ENCODE measurements at regions not wholly inside any gene's neighbourhood (a gene's known extent, or its start where the extent isn't known, plus 50 kb on each side); places are given as distances from the start of the nearest gene placed in this dataset.

GRCh38 chr1:5650283-5651026, 341.8 kb downstream of the NPHP4 start:
- in situ Hi-C loops (cut with HindIII; ENCODE audit: low sequenced_read_pairs) = no loop called here
- DNase-seq (ENCODE audit: low spot score) = no peak

GRCh38 chr1:5649795-5650194, 342.4 kb downstream of the NPHP4 start:
- DNase-seq (ENCODE audit: low spot score) = no peak
- in situ Hi-C loops (cut with HindIII; ENCODE audit: low sequenced_read_pairs) = no loop called here

GRCh38 chr1:5649166-5649551, 343.1 kb downstream of the NPHP4 start:
- DNase-seq (ENCODE audit: low spot score) = no peak
- in situ Hi-C loops (cut with HindIII; ENCODE audit: low sequenced_read_pairs) = no loop called here

- no peak for DNase-seq (ENCODE audit: low spot score)
- in situ Hi-C loops (cut with HindIII; ENCODE audit: low sequenced_read_pairs) = no loop called here
Measured at GRCh38 chr1:5648410-5649165, 343.6 kb downstream of the NPHP4 start.

DNA sequence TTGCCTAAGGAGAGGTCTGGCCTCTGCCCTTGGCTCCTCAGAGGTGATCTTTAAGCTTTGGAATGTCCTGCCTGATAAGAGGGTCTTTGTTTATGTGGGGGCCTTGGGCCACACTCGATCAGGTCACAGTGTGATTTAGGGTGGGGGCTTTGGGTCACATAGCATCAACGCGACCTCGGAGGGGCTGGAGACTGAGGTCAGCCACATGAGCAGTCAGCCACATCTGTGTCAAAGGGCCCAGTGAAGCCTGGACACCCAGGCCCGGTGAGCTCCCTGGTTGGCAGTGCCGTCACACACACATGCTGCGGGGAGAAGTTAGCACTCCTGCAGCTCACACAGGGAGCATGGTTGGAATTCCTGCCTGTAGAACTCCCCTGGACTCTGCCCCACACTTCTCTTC, 345.0 kb downstream of the NPHP4 start:
- no peak for DNase-seq (ENCODE audit: low spot score)
- in situ Hi-C loops (cut with HindIII; ENCODE audit: low sequenced_read_pairs) = no loop called here

DNA sequence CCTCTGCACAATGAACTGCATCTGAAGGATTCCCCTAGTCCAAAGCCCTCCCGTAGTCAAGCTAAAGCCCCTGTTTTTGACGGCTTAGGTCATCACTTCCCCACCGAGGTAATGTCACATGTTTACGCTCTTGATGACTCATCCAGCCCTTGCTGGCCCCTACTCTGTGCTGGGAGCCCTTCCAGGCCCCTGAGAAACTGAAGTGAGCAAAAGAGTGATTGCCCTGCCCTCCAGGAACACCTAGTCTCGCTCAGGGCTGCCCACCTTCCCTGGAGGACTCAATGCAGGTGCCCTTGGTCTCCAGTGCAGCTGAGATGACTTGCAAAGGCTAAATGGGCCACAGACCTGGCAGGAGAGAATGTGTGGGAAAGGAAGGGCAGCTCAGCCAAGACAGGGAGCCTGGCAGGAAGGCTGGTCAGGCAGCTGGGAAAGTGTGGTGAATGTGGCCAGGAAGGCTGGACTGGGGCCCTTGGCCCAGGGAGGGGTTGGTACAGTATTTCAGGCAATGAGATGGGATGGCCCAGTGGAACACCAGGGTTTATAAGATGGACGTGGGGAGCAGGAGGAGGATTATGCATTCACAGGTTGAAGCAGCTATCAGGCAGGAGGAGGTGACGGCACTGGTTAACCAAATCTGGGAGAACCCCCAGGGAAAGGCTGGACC, 345.6 kb downstream of the NPHP4 start:
- DNase-seq (ENCODE audit: low spot score) = no peak
- in situ Hi-C loops (cut with HindIII; ENCODE audit: low sequenced_read_pairs) = no loop called here

- DNase-seq (ENCODE audit: low spot score) = no peak
- in situ Hi-C loops (cut with HindIII; ENCODE audit: low sequenced_read_pairs) = no loop called here
Measured at GRCh38 chr1:5645929-5646328, 346.3 kb downstream of the NPHP4 start.

DNA sequence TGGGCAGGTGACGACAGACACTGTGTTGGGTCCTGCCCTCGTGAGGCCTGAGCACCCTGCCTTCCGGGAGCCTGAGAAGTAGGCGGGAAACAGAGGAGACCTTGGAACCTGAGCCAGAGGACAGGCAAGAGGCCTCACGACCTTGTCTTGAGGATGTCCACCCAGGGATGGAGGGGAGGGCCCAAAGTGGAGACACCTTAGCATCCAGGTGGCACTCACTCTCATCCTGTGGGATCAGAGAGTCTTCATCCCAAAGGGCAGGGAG, 347.2 kb downstream of the NPHP4 start:
- in situ Hi-C loops (cut with HindIII; ENCODE audit: low sequenced_read_pairs) = no loop called here
- no peak for DNase-seq (ENCODE audit: low spot score)

DNA sequence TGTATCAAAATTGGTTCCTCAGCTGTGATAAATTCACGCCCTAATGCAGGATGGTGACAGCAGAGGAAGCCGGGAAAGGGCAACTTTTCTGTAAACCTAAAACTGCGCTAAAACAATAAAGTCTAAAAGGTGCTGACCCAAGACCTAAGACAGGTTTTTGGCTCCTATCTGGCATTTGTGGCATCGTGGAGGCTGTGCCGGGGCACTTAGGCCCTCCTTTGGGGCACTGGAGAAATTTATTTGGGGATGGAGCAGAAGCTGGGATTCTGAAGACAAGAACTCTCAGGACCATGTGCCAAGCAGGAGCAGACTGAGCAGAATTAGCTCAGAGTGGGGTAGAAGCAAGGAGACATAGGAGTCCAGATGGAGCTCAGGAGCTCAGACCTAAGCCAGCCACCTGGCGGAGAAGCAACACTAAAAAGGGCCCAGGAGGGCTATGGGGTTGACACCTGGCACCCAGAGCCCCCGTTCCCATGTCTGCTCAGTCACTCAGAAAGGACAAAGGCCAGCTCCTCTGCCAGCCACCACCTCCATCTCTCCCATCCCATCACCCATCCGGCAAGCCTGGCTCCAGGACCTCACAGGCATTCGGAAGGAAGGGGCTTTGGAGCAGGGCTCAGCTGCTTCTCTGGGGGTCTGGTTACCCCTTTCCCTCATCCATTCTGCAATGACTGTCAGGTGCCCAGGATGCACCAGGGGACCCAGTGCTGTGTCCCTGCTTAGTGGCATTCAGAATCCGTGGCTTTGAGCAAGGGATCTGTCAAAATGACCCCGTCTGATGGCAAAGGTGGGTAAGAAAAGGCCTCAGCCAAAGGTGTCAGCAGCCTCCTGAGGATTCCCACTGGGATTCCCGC, 347.7 kb downstream of the NPHP4 start:
- in situ Hi-C loops (cut with HindIII; ENCODE audit: low sequenced_read_pairs) = no loop called here
- DNase-seq (ENCODE audit: low spot score) = no peak

DNA sequence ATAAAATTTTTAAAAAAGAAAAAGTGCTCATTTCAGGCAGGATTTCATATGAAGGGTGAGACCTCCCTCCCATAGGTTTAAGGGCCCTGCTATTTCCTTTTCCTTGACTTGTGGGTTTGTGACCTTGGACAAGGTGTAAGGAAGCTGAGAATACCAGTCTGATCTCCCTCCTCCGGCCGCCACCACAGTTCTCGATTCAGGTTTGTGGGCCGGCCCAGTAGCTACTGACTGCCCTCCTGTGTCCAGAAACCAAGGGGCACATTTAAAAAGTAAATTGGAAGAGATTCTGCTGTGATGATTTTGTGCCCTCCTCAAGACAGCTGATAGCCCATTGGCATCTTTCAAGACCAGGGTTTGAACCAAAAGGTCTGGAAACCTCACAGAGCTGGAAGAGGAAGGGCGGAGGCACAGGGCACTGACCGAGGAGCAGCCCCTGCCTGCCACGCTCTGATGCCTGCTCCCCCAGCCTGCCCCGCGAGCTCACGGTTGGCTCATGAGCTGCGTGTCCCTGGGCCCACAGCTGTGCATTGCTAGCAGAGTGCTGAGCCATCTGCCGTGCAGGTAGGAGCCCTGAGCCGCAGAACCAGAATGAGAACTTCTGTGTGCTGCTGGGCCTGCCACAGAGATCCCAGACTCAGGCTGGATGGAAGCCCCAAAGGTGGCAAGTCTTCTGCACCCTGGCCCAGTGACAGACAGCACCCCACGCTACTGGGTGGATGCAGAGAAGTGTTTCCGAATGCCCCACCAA, 348.7 kb downstream of the NPHP4 start:
- in situ Hi-C loops (cut with HindIII; ENCODE audit: low sequenced_read_pairs) = no loop called here
- no peak for DNase-seq (ENCODE audit: low spot score)

GRCh38 chr1:5640845-5641244, 351.4 kb downstream of the NPHP4 start:
- no peak for DNase-seq (ENCODE audit: low spot score)
- in situ Hi-C loops (cut with HindIII; ENCODE audit: low sequenced_read_pairs) = no loop called here

- in situ Hi-C loops (cut with HindIII; ENCODE audit: low sequenced_read_pairs) = no loop called here
- no peak for DNase-seq (ENCODE audit: low spot score)
Measured at GRCh38 chr1:5639106-5639722, 353.0 kb downstream of the NPHP4 start.

- no peak for DNase-seq (ENCODE audit: low spot score)
- in situ Hi-C loops (cut with HindIII; ENCODE audit: low sequenced_read_pairs) = no loop called here
Measured at GRCh38 chr1:5638582-5638981, 353.6 kb downstream of the NPHP4 start.

- in situ Hi-C loops (cut with HindIII; ENCODE audit: low sequenced_read_pairs) = no loop called here
- DNase-seq (ENCODE audit: low spot score) = peak; percentile 5
Measured at GRCh38 chr1:5637171-5637570, 355.1 kb downstream of the NPHP4 start.

DNA sequence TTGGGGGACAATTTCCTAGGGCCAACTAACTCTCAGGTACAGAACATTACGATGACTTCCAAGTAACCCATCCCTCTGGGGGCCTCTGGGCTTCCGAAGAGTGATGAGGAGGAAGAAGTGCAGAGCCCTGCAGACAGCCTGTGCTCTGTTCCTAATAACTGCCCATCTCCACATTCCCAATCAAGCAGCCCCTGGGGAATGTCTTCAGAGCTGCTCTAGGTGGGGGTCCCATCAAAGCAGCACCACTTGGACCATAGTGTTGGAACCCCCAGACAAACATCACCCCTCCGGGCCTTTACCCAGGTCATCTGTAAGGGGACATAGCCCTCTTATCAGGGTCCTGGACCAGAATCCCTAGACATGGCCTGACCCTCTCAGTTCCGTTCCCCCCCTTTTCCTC, 357.3 kb downstream of the NPHP4 start:
- in situ Hi-C loops (cut with HindIII; ENCODE audit: low sequenced_read_pairs) = no loop called here
- DNase-seq (ENCODE audit: low spot score) = no peak

DNA sequence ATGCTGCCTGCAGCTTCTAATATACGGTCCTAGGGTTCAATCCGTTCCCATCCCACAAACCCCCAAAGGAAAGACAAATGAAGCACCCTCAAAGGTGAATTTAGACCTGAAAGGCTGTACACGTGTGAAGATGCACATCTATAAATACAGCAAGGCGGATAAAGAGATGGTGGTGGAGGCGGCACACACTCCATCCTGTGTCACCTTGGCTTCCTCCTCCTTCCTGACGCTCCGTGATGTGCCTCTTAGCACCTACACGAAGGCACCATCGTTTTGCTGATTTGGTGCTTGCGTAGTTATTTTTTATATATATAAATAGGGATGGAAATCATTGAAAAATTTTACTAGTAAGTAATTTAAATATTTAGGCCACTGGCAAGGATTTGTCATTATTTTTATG, 359.4 kb downstream of the NPHP4 start:
- in situ Hi-C loops (cut with HindIII; ENCODE audit: low sequenced_read_pairs) = no loop called here
- no peak for DNase-seq (ENCODE audit: low spot score)

DNA sequence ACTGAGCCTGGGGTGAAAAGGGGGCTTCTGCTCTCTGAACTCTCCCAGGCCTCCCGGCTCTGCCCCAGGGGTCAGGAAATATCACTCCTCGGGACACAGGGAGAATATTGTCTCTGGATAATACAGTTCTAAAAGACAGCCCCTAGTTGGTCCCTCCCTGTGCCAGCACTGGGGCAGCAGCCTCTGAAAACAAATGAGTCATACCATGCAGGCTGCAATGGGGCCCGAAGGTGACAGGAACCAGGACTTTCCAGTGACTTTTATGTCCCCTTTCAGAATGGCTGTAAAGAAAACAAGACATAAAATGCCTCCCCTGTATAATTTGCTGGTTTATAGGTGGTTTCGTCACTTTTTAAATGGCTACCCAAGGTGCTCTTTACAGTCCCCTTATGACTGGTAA, 360.0 kb downstream of the NPHP4 start:
- in situ Hi-C loops (cut with HindIII; ENCODE audit: low sequenced_read_pairs) = no loop called here

GRCh38 chr1:5628416-5628815, 363.8 kb downstream of the NPHP4 start:
- no peak for DNase-seq (ENCODE audit: low spot score)

More for the DNA sequence above, 360.0 kb downstream of the NPHP4 start:
- DNase-seq (ENCODE audit: low spot score) = no peak

GRCh38 chr1:5623399-5623798, 368.8 kb downstream of the NPHP4 start:
- in situ Hi-C loops (cut with HindIII; ENCODE audit: low sequenced_read_pairs) = no loop called here
- no peak for DNase-seq (ENCODE audit: low spot score)

More at GRCh38 chr1:5628416-5628815, 363.8 kb downstream of the NPHP4 start:
- in situ Hi-C loops (cut with HindIII; ENCODE audit: low sequenced_read_pairs) = no loop called here

All from G401 (cell line).